ENCODE measurements at regions not wholly inside any gene's neighbourhood (a gene's known extent, or its start where the extent isn't known, plus 50 kb on each side); places are given as distances from the start of the nearest gene placed in this dataset.

- Histone ChIP-seq H3K4me1 (ENCODE audit: insufficient read depth, low read length) (no peaks in the 10 kb centered on the region; the same call in 1 of the 2 replicates), H3K9ac (ENCODE audit: low read depth, low read length) (no peak overlapping the region), H3K4me3 (ENCODE audit: low read length) (no peak overlapping the region), H3K9me3 (ENCODE audit: insufficient read depth, low read depth, low read length) (no peaks in the 10 kb centered on the region), H3K27ac (ENCODE audit: low read length) (no peak overlapping the region), H3K36me3 (ENCODE audit: insufficient read depth, low read depth, low read length) (no peaks in the 10 kb centered on the region), H3K27me3 (ENCODE audit: insufficient read depth, low read length) (no peaks in the 10 kb centered on the region)
Observed at GRCh38 chr4:45776146-45776545, 347.7 kb downstream of the GABRG1 start.

- no peak overlapping the region for H3K27ac ChIP-seq (ENCODE audit: low read length)
- peaks cover 3% of the 10 kb centered on the region; the same call in 1 of the 2 replicates for H3K4me1 ChIP-seq (ENCODE audit: insufficient read depth, low read length)
- H3K9ac ChIP-seq (ENCODE audit: low read depth, low read length) = no peak overlapping the region
- no peaks in the 10 kb centered on the region for H3K27me3 ChIP-seq (ENCODE audit: insufficient read depth, low read length)
- no peaks in the 10 kb centered on the region for H3K9me3 ChIP-seq (ENCODE audit: insufficient read depth, low read depth, low read length)
- no peaks in the 10 kb centered on the region for H3K36me3 ChIP-seq (ENCODE audit: insufficient read depth, low read depth, low read length)
- H3K4me3 ChIP-seq (ENCODE audit: low read length) = no peak overlapping the region
Observed at GRCh38 chr4:45770958-45771357, 352.9 kb downstream of the GABRG1 start.

- Histone ChIP-seq H3K9ac (ENCODE audit: low read depth, low read length) (no peak overlapping the region), H3K27ac (ENCODE audit: low read length) (no peak overlapping the region), H3K36me3 (ENCODE audit: insufficient read depth, low read depth, low read length) (no peaks in the 10 kb centered on the region), H3K9me3 (ENCODE audit: insufficient read depth, low read depth, low read length) (no peaks in the 10 kb centered on the region), H3K27me3 (ENCODE audit: insufficient read depth, low read length) (no peaks in the 10 kb centered on the region), H3K4me1 (ENCODE audit: insufficient read depth, low read length) (no peaks in the 10 kb centered on the region), H3K4me3 (ENCODE audit: low read length) (no peak overlapping the region)
Observed at GRCh38 chr4:45765521-45765920, 358.3 kb downstream of the GABRG1 start.

DNA sequence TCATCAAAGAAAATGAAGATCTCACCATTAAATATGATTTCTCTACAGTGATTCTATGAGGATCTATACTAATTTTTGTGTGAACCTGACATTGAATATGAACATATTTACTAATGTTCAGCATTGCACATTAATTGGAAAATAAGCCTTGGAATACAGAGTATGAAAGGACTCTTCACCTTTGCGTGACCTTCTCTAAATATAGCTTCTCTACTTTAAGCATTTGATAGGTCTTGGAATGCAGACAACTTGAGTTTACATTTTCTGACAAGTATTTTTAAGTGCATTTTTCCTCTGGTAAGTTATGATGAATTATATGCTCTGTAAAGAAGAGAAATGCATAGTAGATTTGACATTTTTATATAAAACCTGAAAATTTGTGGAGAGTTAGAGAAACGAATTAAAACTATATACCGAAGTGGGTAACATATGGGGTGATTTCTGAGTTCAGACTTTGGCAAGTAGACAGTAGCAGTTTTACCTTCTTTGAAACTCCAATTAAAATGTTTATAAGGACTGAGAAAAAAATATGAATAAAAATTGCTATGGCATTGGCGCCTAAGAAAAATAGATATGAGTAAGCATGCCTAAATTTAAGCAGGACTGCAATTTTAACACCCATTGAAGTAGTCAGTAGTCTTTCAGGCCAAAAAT lies 371.9 kb downstream of the GABRG1 start:
- H3K4me3 ChIP-seq (ENCODE audit: low read length) = no peak overlapping the region
- H3K9ac ChIP-seq (ENCODE audit: low read depth, low read length) = no peak overlapping the region
- H3K27me3 ChIP-seq (ENCODE audit: insufficient read depth, low read length) = no peaks in the 10 kb centered on the region
- no peaks in the 10 kb centered on the region for H3K4me1 ChIP-seq (ENCODE audit: insufficient read depth, low read length)
- no peaks in the 10 kb centered on the region for H3K9me3 ChIP-seq (ENCODE audit: insufficient read depth, low read depth, low read length)
- no peak overlapping the region for H3K27ac ChIP-seq (ENCODE audit: low read length)
- no peaks in the 10 kb centered on the region for H3K36me3 ChIP-seq (ENCODE audit: insufficient read depth, low read depth, low read length)

- Histone ChIP-seq H3K36me3 (ENCODE audit: insufficient read depth, low read depth, low read length) (no peaks in the 10 kb centered on the region), H3K27ac (ENCODE audit: low read length) (no peak overlapping the region), H3K9me3 (ENCODE audit: insufficient read depth, low read depth, low read length) (no peaks in the 10 kb centered on the region), H3K9ac (ENCODE audit: low read depth, low read length) (no peak overlapping the region), H3K27me3 (ENCODE audit: insufficient read depth, low read length) (no peaks in the 10 kb centered on the region), H3K4me1 (ENCODE audit: insufficient read depth, low read length) (no peaks in the 10 kb centered on the region), H3K4me3 (ENCODE audit: low read length) (no peak overlapping the region)
Observed at GRCh38 chr4:45750721-45751120, 373.1 kb downstream of the GABRG1 start.

GRCh38 chr4:45745741-45746140 lies 378.1 kb downstream of the GABRG1 start:
- H3K9ac ChIP-seq (ENCODE audit: low read depth, low read length) = no peak overlapping the region
- no peaks in the 10 kb centered on the region for H3K27me3 ChIP-seq (ENCODE audit: insufficient read depth, low read length)
- H3K36me3 ChIP-seq (ENCODE audit: insufficient read depth, low read depth, low read length) = no peaks in the 10 kb centered on the region
- no peaks in the 10 kb centered on the region for H3K4me1 ChIP-seq (ENCODE audit: insufficient read depth, low read length)
- no peak overlapping the region for H3K27ac ChIP-seq (ENCODE audit: low read length)
- peaks cover 4% of the 10 kb centered on the region; the same call in 1 of the 2 replicates for H3K9me3 ChIP-seq (ENCODE audit: insufficient read depth, low read depth, low read length)
- no peak overlapping the region for H3K4me3 ChIP-seq (ENCODE audit: low read length)

DNA sequence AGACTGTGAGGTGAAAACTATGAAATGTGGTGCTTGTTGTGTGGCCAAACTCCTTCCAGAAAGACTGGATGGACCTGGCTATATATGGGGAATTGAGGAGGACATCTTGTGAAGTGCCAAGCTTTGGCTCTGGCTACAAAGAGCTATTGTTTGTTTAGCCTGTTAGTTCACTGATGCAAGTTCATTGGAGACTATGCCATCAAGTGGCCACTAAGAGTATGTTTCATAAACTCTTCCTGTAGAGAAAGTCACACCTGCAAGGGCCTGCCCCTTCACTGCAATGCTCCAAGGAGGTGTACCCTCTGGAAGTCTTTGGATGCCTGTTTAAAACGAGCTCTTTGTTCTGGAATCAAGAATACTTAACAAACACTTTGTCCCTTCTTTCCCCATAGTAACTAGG lies 382.0 kb downstream of the GABRG1 start:
- no peaks in the 10 kb centered on the region for H3K36me3 ChIP-seq (ENCODE audit: insufficient read depth, low read depth, low read length)
- peaks cover 12% of the 10 kb centered on the region; the same call in 1 of the 2 replicates for H3K9me3 ChIP-seq (ENCODE audit: insufficient read depth, low read depth, low read length)
- H3K27ac ChIP-seq (ENCODE audit: low read length) = no peak overlapping the region
- no peak overlapping the region for H3K9ac ChIP-seq (ENCODE audit: low read depth, low read length)
- no peak overlapping the region for H3K4me3 ChIP-seq (ENCODE audit: low read length)
- H3K4me1 ChIP-seq (ENCODE audit: insufficient read depth, low read length) = no peaks in the 10 kb centered on the region
- H3K27me3 ChIP-seq (ENCODE audit: insufficient read depth, low read length) = no peaks in the 10 kb centered on the region

DNA sequence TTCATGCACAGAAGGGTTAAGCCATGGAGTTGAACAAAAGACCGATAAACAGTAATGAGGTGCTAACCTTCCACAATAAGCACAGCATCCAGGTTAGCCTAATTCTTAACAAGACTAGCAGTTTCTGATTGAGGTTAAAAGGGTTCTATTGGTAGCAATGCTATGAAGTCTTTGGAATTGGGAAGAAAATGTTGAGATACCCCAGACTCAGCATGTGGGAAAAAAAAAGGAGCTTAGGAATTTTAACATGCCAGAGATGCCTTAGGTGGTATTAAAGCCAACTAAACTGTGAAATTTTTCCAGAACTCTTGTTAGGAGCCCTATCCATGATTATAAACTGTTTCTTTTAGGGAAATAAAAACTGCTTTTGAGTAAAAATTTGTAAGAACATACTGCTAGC lies 391.7 kb downstream of the GABRG1 start:
- H3K4me3 ChIP-seq (ENCODE audit: low read length) = no peak overlapping the region
- no peaks in the 10 kb centered on the region for H3K4me1 ChIP-seq (ENCODE audit: insufficient read depth, low read length)
- no peak overlapping the region for H3K27ac ChIP-seq (ENCODE audit: low read length)
- H3K27me3 ChIP-seq (ENCODE audit: insufficient read depth, low read length) = no peaks in the 10 kb centered on the region
- H3K36me3 ChIP-seq (ENCODE audit: insufficient read depth, low read depth, low read length) = no peaks in the 10 kb centered on the region
- H3K9ac ChIP-seq (ENCODE audit: low read depth, low read length) = no peak overlapping the region
- no peaks in the 10 kb centered on the region for H3K9me3 ChIP-seq (ENCODE audit: insufficient read depth, low read depth, low read length)

DNA sequence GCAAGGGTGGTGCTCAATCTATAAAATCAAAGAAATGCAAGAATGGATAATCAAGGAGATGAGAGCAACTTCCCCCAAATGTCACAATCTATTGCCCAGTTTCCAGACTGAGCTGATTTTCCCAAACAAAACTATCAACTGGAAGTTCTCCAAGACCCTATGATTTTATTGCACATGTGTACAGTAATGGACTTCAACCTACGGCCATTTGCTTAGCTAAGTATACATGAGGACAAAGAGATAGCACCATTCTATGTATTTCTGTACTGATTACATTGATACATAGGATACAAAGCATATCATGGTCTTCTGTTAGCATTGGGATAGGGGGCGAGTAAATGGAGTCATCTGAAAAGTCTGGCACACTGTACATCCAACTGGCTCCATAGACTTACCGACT lies 407.8 kb downstream of the GABRG1 start:
- Histone ChIP-seq H3K4me1 (ENCODE audit: insufficient read depth, low read length) (no peaks in the 10 kb centered on the region), H3K27ac (ENCODE audit: low read length) (no peak overlapping the region), H3K27me3 (ENCODE audit: insufficient read depth, low read length) (no peaks in the 10 kb centered on the region), H3K4me3 (ENCODE audit: low read length) (no peak overlapping the region), H3K36me3 (ENCODE audit: insufficient read depth, low read depth, low read length) (no peaks in the 10 kb centered on the region), H3K9me3 (ENCODE audit: insufficient read depth, low read depth, low read length) (no peaks in the 10 kb centered on the region), H3K9ac (ENCODE audit: low read depth, low read length) (no peak overlapping the region)

GRCh38 chr4:45713996-45714395 lies 409.9 kb downstream of the GABRG1 start:
- Histone ChIP-seq H3K9me3 (ENCODE audit: insufficient read depth, low read depth, low read length) (no peaks in the 10 kb centered on the region), H3K27ac (ENCODE audit: low read length) (no peak overlapping the region), H3K27me3 (ENCODE audit: insufficient read depth, low read length) (no peaks in the 10 kb centered on the region), H3K36me3 (ENCODE audit: insufficient read depth, low read depth, low read length) (no peaks in the 10 kb centered on the region), H3K9ac (ENCODE audit: low read depth, low read length) (no peak overlapping the region), H3K4me1 (ENCODE audit: insufficient read depth, low read length) (no peaks in the 10 kb centered on the region), H3K4me3 (ENCODE audit: low read length) (no peak overlapping the region)

DNA sequence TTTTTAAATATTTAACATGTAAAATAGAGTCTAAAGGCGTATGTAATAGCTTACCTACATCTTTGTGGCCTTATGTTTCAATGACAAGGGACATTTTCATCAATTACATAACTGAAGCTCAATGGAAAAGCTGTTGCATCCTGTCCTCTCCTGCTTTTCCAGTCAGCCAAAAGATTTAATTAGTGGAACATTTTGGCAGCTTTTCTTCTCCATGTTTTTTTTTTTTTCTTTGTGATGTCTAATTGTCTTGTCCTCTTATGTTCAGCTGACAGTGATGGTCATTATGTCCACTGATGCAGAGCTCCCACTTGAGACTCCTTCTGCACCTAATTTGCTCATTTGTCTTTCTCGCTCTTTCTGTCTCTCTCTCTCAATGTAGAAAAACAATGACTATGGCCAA lies 422.2 kb downstream of the GABRG1 start:
- H3K9ac ChIP-seq (ENCODE audit: low read depth, low read length) = no peak overlapping the region
- no peak overlapping the region for H3K27ac ChIP-seq (ENCODE audit: low read length)
- H3K4me3 ChIP-seq (ENCODE audit: low read length) = no peak overlapping the region
- no peaks in the 10 kb centered on the region for H3K27me3 ChIP-seq (ENCODE audit: insufficient read depth, low read length)
- no peaks in the 10 kb centered on the region for H3K9me3 ChIP-seq (ENCODE audit: insufficient read depth, low read depth, low read length)
- no peaks in the 10 kb centered on the region for H3K36me3 ChIP-seq (ENCODE audit: insufficient read depth, low read depth, low read length)
- no peaks in the 10 kb centered on the region for H3K4me1 ChIP-seq (ENCODE audit: insufficient read depth, low read length)

- Histone ChIP-seq H3K27me3 (ENCODE audit: insufficient read depth, low read length) (no peaks in the 10 kb centered on the region), H3K4me1 (ENCODE audit: insufficient read depth, low read length) (no peaks in the 10 kb centered on the region), H3K36me3 (ENCODE audit: insufficient read depth, low read depth, low read length) (no peaks in the 10 kb centered on the region), H3K27ac (ENCODE audit: low read length) (no peak overlapping the region), H3K4me3 (ENCODE audit: low read length) (no peak overlapping the region), H3K9ac (ENCODE audit: low read depth, low read length) (no peak overlapping the region), H3K9me3 (ENCODE audit: insufficient read depth, low read depth, low read length) (no peaks in the 10 kb centered on the region)
Observed at GRCh38 chr4:45693746-45694145, 430.1 kb downstream of the GABRG1 start.

All from iPS-20b (cell line).